Erythroblast (primary cell): ENCODE measurements at regions not wholly inside any gene's neighbourhood (a gene's known extent, or its start where the extent isn't known, plus 50 kb on each side); places are given as distances from the start of the nearest gene placed in this dataset.

ENCODE experiments used
- GATA1 ChIP-seq: IDR thresholded peaks from 2 replicates; pipeline ENCODE4 v1.6.1; 2011; ENCODE audit warnings: low read depth, mild to moderate bottlenecking, control low read depth, low read length, moderate library complexity
- POLR2A ChIP-seq: IDR thresholded peaks from 2 replicates; pipeline ENCODE4 v1.6.1; 2011; ENCODE audit warnings: mild to moderate bottlenecking, low read length

DNA sequence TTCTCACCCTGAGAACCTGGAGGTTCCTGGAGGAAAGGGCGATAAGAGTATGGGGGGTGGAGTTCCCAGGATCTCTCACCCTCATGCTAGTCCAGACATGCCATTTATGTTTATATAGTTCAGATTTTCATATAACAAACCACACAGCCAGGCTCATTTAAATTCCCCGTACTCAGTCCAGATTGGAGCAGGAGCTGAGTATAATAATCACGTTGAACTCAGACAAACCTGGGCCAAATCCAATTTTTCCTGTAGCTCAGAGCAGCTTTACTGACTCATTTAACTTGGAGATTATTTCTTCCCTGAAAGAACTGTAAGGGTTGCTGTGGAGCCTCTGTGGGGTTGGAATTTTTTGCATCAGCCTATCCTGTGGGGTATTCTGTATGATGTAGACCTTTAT, 660.8 kb downstream of the TMEM121 start:
- TF ChIP-seq POLR2A (no peak), GATA1 (no peak)
